ENCODE measurements at regions not wholly inside any gene's neighbourhood (a gene's known extent, or its start where the extent isn't known, plus 50 kb on each side); places are given as distances from the start of the nearest gene placed in this dataset.

DNA sequence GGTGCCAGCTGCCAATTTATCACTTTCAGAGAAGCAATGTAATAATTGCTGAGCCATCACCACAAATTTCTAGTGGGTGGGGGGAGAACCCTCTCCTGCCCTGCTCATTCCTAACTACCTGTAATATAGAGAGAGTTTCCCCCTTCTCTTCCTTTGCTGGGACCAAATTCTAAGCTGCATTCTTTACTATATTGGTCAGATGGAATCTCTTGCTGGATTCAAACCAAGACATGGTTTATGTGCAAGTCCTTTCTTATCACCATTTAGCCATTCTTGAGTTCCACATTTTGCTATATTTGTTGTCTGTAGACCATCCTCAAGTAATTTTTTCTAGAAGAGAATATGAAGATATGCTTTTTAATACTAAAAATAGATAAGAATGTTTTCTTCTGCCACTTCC is 452.1 kb downstream of the MN1 start:
- no peak for DNase-seq (ENCODE audit: insufficient read length, low spot score)
- TF ChIP-seq, protein P1, sequence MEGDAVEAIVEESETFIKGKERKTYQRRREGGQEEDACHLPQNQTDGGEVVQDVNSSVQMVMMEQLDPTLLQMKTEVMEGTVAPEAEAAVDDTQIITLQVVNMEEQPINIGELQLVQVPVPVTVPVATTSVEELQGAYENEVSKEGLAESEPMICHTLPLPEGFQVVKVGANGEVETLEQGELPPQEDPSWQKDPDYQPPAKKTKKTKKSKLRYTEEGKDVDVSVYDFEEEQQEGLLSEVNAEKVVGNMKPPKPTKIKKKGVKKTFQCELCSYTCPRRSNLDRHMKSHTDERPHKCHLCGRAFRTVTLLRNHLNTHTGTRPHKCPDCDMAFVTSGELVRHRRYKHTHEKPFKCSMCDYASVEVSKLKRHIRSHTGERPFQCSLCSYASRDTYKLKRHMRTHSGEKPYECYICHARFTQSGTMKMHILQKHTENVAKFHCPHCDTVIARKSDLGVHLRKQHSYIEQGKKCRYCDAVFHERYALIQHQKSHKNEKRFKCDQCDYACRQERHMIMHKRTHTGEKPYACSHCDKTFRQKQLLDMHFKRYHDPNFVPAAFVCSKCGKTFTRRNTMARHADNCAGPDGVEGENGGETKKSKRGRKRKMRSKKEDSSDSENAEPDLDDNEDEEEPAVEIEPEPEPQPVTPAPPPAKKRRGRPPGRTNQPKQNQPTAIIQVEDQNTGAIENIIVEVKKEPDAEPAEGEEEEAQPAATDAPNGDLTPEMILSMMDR (IDR thresholded peaks at IDR 0.05; ENCODE audit: insufficient read depth, missing control alignments), result no peak
- no peak for FAIRE-seq

DNA sequence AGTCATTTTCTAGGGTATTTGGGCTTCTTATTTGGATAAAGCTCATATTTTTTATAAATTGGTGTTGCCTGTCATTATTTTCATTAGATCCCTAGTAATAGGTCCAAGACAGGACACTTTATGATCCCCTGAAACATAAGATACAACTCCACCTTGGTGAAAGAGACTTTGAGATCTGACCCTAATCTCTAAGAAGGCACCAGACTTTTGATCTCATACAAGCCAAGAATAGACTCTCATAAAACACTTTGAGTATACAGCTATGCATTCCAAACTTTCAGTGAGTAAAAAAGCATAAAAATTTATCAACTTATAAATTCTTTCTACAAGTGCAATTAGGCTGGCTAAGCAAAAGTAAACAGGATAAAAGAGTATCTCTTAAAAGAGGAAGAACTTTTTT is 451.2 kb downstream of the MN1 start:
- DNase-seq (ENCODE audit: insufficient read length, low spot score) (no peak), FAIRE-seq (no peak)
- TF ChIP-seq, protein P1 (IDR thresholded peaks at IDR 0.05; ENCODE audit: insufficient read depth, missing control alignments), result no peak

DNA sequence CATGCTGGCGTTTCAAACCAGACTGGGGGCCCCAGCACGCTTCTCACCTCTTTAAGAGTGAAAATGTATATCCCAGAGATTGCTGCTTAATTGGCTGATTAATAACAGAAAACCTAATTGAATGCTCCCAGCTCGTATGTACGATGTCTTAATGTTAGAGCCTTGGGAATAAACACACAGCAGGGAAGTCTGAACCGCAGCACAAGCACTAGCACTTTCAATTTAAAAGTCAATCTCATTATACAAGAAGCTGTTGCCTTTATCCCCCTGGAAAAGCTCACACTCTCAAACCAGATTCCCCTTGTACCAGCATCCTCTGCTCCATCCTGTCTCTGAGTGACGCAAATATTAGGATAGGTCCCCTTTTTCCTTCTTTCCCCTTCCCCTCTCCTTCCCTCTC is 449.1 kb downstream of the MN1 start:
- TF ChIP-seq, protein P1 (IDR thresholded peaks at IDR 0.05; ENCODE audit: insufficient read depth, missing control alignments), result no peak
- FAIRE-seq, result no peak
- no peak for DNase-seq (ENCODE audit: insufficient read length, low spot score)

DNA sequence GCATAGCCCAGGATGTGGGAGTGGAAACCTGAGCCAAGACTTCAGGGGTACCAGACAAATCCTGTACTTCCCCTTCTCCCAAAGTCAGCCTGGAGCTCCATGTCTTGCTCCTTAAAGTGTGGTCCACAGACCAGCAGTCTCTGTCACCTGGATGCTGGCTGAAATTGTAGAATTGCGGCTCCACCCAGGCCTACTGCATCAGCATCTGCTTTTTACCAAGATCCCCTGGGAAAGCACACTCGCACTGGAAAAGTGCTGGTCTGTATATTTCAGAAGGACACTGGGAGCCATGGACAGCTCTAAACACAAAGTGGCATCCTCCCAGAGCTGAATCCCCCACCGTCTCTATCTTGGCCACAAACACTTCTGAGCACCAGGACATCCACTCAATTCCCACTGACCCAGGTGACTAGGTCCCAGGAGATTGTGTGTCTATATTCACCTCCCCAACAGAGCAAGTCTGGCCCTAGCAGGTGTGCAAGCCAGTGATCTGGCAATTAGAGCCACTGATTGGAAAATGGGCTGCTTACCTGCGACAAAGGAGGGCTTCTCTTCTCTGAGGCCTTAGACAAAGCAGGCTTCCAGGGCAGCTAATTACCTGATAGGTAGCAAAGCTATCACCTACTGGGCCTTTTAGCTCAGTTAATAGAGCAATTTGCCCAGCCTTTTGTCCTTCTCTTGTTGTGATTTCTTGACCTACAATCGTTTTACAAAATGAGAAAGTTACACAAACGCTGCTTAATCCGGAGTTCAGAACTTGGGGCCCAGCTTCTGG is 443.3 kb downstream of the MN1 start:
- TF ChIP-seq, protein P1 (IDR thresholded peaks at IDR 0.05; ENCODE audit: insufficient read depth, missing control alignments), result no peak
- DNase-seq (ENCODE audit: insufficient read length, low spot score), result no peak
- FAIRE-seq, result no peak

DNA sequence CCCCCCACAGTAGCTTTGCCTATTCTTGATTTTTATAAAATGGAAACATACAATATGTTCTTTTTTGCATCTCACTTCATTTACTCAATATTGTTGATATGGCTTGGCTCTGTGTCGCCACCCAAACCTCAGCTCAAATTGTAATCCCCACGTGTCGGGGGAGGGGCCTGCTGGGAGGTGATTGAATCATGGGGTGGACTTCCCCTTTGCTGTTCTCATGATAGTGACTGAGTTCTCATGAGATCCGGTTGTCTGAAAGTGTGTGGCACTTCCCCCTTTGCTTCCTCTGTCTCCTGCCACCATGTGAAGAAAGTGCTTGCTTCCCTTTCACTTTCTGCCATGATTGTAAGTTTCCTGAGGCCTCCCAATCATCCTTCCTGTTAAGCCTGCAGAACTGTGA is 431.3 kb downstream of the MN1 start:
- DNase-seq (ENCODE audit: insufficient read length, low spot score), result no peak
- no peak for FAIRE-seq
- TF ChIP-seq, protein P1 (IDR thresholded peaks at IDR 0.05; ENCODE audit: insufficient read depth, missing control alignments), result no peak

DNA sequence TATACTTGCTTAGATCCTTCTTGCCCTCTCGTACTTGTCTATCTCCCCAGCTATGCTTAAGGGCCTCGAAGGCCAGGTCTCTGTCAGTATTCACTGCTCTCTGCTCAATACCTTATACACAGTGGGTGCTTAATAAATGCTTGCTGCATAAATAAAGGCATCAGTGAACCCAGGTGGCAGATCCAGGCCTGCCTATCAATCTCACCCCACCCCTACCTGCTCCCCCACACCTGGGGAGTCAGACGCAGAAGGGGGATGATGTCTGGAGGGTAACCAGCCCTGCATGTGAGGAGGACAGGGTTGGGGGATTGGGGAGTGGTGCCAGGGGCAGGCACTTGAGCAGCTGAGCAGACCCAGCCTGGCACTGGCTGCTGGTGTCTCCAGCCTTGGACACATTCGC is 430.6 kb downstream of the MN1 start:
- DNase-seq (ENCODE audit: insufficient read length, low spot score) (no peak), FAIRE-seq (no peak)
- TF ChIP-seq, protein P1 (IDR thresholded peaks at IDR 0.05; ENCODE audit: insufficient read depth, missing control alignments), result no peak

DNA sequence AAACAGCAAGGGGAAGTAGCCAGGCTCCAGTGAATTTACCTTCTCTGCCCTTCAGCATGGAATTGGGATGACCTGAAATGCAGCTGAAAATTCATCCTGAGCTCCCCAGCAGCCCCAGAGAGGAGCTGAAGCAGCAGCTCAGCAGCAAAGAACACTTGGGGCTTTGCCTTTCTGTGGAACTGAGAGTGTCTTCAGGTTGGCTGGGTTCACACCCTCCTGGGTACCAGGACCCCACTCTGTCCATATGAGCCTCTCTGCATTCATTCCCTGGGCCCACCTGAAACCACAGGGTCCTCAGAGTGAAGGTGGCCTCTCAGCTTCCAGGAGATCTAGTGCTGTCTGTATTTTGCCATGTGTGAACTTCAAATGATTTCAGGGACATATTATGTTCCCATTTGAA is 429.2 kb downstream of the MN1 start:
- TF ChIP-seq, protein P1 (IDR thresholded peaks at IDR 0.05; ENCODE audit: insufficient read depth, missing control alignments), result no peak
- FAIRE-seq (no peak), DNase-seq (ENCODE audit: insufficient read length, low spot score) (no peak)

Measured in D721Med (cell line).